ENCODE measurements at regions not wholly inside any gene's neighbourhood (a gene's known extent, or its start where the extent isn't known, plus 50 kb on each side); places are given as distances from the start of the nearest gene placed in this dataset.

DNA sequence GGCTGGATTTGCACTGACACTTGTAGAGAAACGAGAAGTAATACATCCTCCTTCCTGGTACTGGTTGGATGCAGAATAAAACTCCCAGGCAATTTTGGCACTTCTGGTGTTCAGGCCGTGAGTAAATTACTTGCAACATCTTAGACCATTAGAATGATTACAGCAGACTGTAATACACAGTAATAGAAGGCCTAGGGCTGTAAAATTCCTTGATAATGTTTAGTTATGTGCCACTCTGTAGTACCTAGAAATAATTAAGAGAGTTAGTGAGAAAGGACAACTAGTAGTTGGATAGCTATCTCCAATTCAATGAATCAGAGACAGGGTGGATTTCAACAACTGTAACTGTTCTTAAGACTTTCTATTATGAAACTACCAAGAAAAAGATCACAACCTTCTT lies 356.3 kb upstream of the SETBP1 start:
- Histone ChIP-seq H3K27ac (no peak overlapping the region), H3K4me3 (no peak overlapping the region)
- DNase-seq (ENCODE audit: low spot score) = no peak
- TF ChIP-seq, protein P1, sequence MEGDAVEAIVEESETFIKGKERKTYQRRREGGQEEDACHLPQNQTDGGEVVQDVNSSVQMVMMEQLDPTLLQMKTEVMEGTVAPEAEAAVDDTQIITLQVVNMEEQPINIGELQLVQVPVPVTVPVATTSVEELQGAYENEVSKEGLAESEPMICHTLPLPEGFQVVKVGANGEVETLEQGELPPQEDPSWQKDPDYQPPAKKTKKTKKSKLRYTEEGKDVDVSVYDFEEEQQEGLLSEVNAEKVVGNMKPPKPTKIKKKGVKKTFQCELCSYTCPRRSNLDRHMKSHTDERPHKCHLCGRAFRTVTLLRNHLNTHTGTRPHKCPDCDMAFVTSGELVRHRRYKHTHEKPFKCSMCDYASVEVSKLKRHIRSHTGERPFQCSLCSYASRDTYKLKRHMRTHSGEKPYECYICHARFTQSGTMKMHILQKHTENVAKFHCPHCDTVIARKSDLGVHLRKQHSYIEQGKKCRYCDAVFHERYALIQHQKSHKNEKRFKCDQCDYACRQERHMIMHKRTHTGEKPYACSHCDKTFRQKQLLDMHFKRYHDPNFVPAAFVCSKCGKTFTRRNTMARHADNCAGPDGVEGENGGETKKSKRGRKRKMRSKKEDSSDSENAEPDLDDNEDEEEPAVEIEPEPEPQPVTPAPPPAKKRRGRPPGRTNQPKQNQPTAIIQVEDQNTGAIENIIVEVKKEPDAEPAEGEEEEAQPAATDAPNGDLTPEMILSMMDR (IDR thresholded peaks at IDR 0.05) = no peak

DNA sequence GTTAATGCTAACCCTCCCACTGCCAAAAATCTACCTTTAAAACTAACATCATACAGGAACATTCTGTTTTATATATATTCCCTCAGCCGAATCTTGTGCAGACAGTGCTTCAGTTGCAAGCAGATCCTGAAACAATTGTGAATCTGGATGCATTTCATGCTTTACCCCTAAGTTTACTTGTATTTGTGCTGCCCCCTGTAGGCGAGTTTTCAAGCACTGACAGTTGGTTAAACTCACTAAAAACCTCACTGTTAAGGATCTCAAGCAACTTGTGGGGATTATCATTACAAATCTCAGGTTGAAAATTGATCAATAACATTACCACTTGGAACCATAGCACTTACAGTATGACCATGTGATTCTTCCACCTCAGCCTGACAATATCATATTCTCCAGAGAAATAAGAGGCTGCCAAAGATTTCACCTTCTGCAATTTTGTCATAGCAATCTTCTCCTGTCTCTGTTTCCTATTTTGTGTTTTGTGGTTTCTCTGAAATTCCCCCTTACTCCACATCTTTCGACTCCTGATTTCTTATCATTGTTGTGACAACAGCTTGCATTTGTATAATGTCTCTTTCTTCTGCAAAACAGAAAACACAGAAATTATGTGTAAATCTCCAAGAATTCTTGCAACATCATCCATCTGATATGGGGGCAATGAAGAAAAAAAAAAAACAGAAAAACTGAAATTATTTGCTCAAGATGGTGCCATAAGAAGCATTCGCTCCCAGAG lies 354.6 kb upstream of the SETBP1 start:
- H3K27ac ChIP-seq = no peak overlapping the region
- DNase-seq (ENCODE audit: low spot score) = no peak
- no peak overlapping the region for H3K4me3 ChIP-seq
- TF ChIP-seq, protein P1 (IDR thresholded peaks at IDR 0.05) = no peak

DNA sequence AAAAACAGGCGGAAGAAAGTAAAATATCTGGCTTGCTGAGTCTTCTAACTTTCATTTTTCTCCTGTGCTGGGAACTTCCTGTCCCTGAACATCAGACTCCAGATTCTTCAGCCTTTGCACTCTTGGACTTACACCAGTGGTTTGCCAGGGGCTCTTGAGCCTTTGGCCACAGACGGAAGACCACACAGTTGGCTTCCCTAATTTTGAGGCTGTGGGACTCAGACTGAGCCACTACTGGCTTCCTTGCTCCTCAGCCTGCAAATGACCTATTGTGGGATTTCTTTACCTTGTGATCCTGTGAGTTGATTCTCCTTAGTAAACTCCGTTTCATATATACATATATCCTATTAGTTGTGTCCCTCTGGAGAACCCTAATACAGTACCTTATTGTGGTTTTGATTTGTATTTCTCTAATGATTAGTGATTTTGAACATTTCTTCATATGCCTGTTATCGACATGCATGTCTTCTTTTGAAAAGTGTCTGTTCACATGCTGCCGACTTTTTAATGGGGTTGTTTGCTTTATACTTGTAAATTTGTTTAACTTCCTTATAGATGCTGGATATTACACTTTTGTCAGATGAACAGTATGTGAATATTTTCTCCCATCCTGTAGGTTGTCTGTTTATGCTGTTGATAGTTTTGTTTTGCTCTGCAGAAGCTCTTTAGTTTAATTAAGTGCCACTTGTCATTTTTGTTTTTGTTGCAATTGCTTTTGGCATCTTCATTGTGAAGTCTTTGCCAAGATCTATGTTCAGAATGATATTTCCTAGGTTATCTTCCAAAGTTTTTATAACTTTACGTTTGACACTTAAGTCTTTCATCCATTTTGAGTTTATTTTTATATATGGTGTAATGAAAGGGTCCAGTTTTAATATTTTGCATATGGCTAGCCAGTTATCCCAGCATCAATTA lies 348.8 kb upstream of the SETBP1 start:
- no peak overlapping the region for H3K4me3 ChIP-seq
- no peak overlapping the region for H3K27ac ChIP-seq
- DNase-seq (ENCODE audit: low spot score) = no peak
- TF ChIP-seq, protein P1 (IDR thresholded peaks at IDR 0.05) = no peak

GRCh38 chr18:44341759-44342158 lies 338.9 kb upstream of the SETBP1 start:
- Histone ChIP-seq H3K4me3 (no peak overlapping the region), H3K27ac (no peak overlapping the region)
- DNase-seq (ENCODE audit: low spot score) = no peak
- TF ChIP-seq, protein P1 (IDR thresholded peaks at IDR 0.05) = no peak

- TF ChIP-seq, protein P1 (IDR thresholded peaks at IDR 0.05) = no peak
- Histone ChIP-seq H3K4me3 (no peak overlapping the region), H3K27ac (no peak overlapping the region)
- DNase-seq (ENCODE audit: low spot score) = no peak
These were observed 338.5 kb upstream of the SETBP1 start for GRCh38 chr18:44342162-44342561.

DNA sequence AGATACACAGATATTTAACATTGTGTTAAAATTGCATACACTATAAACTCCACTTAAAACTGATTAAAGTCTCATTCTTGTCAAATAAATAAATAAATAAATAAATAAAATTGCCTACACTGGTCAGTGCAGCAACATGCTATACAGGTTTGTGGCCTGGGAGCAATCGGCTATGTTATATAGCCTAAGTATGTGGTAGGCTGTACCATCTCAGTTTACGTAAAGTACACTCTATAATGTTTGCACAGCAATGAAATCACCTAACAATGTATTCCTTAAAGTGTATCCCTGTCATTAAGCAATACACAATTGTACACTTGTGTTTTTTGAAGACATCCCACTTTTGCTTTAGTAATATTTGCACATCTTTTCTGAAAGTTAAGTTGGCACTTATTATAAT lies 337.7 kb upstream of the SETBP1 start:
- no peak overlapping the region for H3K4me3 ChIP-seq
- no peak overlapping the region for H3K27ac ChIP-seq
- TF ChIP-seq, protein P1 (IDR thresholded peaks at IDR 0.05) = no peak
- no peak for DNase-seq (ENCODE audit: low spot score)

Data from coronary artery (tissue), 2 donors.